ENCODE measurements at regions not wholly inside any gene's neighbourhood (a gene's known extent, or its start where the extent isn't known, plus 50 kb on each side); places are given as distances from the start of the nearest gene placed in this dataset.

- no peaks in the 10 kb centered on the region for H3F3A ChIP-seq (replicated peaks; ENCODE audit: low read depth)
- Mint-ChIP-seq H3K27me3 (ENCODE audit: insufficient read depth, low read depth, poor library complexity) (peaks cover 3% of the 10 kb centered on the region), H3K4me3 (no peak overlapping the region), H3K9me3 (no peaks in the 10 kb centered on the region), H3K36me3 (ENCODE audit: low read depth) (no peaks in the 10 kb centered on the region), H3K27ac (no peak overlapping the region), H3K4me1 (peaks cover 33% of the 10 kb centered on the region)
- H3K79me2 ChIP-seq (replicated peaks; ENCODE audit: insufficient read depth) = no peaks in the 10 kb centered on the region
- no peak overlapping the region for H2AFZ ChIP-seq
- no peak overlapping the region for H3K4me2 ChIP-seq
- H4K20me1 ChIP-seq (replicated peaks; ENCODE audit: insufficient read depth) = no peaks in the 10 kb centered on the region
- DNase-seq (ENCODE audit: low spot score) (no peak), ATAC-seq (no peak)
- no peaks in the 10 kb centered on the region for H3K27me3 ChIP-seq (ENCODE audit: insufficient read depth)
- no peak overlapping the region for H3K4me3 ChIP-seq
- H3K27ac ChIP-seq (ENCODE audit: low read depth) = no peak overlapping the region
- peaks cover 8% of the 10 kb centered on the region; the same call in 1 of the 2 replicates for H3K9me2 ChIP-seq (ENCODE audit: insufficient read depth)
- TF ChIP-seq POLR2AphosphoS5 (IDR thresholded peaks at IDR 0.05; ENCODE audit: low read depth) (no peak), ZNF114 (CRISPR knock-in tag; IDR thresholded peaks at IDR 0.05) (no peak), CREB1 (CRISPR knock-in tag; IDR thresholded peaks at IDR 0.05; ENCODE audit: low read depth) (no peak), ETS1 (IDR thresholded peaks at IDR 0.05) (no peak), JUNB (IDR thresholded peaks at IDR 0.05; ENCODE audit: unreplicated experiment) (no peak), EZH2 (IDR thresholded peaks at IDR 0.05; ENCODE audit: low read depth, unreplicated experiment) (no peak), ZNF462 (CRISPR knock-in tag; IDR thresholded peaks at IDR 0.05) (no peak), EZH2phosphoT487 (IDR thresholded peaks at IDR 0.05; ENCODE audit: unreplicated experiment) (no peak), STAT1 (IDR thresholded peaks at IDR 0.05; ENCODE audit: unreplicated experiment) (no peak), CTCF (conservative IDR thresholded peaks at IDR 0.05; ENCODE audit: low read depth in 2 of 2) (no peak), ZNF331 (CRISPR knock-in tag; IDR thresholded peaks at IDR 0.05; ENCODE audit: low read depth) (no peak), REST (IDR thresholded peaks at IDR 0.05; ENCODE audit: unreplicated experiment) (no peak), NANOG (IDR thresholded peaks at IDR 0.05; ENCODE audit: borderline replicate concordance) (no peak)
- H3K36me3 ChIP-seq (ENCODE audit: insufficient read depth) = no peaks in the 10 kb centered on the region
- peaks cover 25% of the 10 kb centered on the region for H3K4me1 ChIP-seq (ENCODE audit: insufficient read depth)
Observed at GRCh38 chr11:116055064-116055463, 550.8 kb upstream of the CADM1 start.
